ENCODE measurements at regions not wholly inside any gene's neighbourhood (a gene's known extent, or its start where the extent isn't known, plus 50 kb on each side); places are given as distances from the start of the nearest gene placed in this dataset.

DNA sequence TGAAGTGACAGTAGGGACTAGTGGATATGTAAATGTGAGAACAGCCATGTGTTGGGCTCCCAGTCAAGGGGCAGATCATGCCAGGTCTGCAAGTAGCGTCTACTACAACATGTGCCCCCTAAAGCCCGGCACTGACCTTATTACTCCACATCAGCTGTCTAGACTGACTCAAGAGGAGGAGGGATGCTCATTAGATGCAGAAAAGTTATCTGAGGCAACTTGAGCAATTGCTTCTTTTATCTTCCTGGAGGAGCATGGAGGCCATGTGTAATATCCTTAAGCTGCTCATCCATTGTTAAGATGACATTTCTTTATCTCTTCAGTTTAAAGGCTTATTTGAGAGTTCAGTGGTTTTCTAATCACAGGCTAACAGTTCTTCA, 404.7 kb upstream of the FLRT2 start:
- H3K4me3 ChIP-seq (ENCODE audit: low read depth, low read length): no peak overlapping the region
- TF ChIP-seq, protein P1, sequence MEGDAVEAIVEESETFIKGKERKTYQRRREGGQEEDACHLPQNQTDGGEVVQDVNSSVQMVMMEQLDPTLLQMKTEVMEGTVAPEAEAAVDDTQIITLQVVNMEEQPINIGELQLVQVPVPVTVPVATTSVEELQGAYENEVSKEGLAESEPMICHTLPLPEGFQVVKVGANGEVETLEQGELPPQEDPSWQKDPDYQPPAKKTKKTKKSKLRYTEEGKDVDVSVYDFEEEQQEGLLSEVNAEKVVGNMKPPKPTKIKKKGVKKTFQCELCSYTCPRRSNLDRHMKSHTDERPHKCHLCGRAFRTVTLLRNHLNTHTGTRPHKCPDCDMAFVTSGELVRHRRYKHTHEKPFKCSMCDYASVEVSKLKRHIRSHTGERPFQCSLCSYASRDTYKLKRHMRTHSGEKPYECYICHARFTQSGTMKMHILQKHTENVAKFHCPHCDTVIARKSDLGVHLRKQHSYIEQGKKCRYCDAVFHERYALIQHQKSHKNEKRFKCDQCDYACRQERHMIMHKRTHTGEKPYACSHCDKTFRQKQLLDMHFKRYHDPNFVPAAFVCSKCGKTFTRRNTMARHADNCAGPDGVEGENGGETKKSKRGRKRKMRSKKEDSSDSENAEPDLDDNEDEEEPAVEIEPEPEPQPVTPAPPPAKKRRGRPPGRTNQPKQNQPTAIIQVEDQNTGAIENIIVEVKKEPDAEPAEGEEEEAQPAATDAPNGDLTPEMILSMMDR (IDR thresholded peaks at IDR 0.05; ENCODE audit: insufficient read depth in 1 of 2, low read depth in 1 of 2, low read length in 1 of 2, severe bottlenecking in 1 of 2, unreplicated experiment in 1 of 2): no peak
- ChIA-PET CTCF (no interaction called here), POLR2A (no interaction called here)
- intact Hi-C loops (cut with micrococcal nuclease; ENCODE audit: unreplicated experiment): no loop called here
- Mint-ChIP-seq H3K27me3 (ENCODE audit: insufficient read depth, unreplicated experiment) (no peaks in the 10 kb centered on the region), H3K36me3 (ENCODE audit: insufficient read depth, unreplicated experiment) (no peaks in the 10 kb centered on the region), H3K27ac (ENCODE audit: unreplicated experiment) (no peak overlapping the region), H3K4me1 (ENCODE audit: low read depth, unreplicated experiment) (peaks cover 6% of the 10 kb centered on the region), H3K9me3 (ENCODE audit: unreplicated experiment) (no peaks in the 10 kb centered on the region), H3K4me3 (ENCODE audit: unreplicated experiment) (no peak overlapping the region)
- no peaks in the 10 kb centered on the region for H3K36me3 ChIP-seq (ENCODE audit: control insufficient read depth, insufficient read depth, low read length)
- DNase-seq: no peak
- no peaks in the 10 kb centered on the region for H3K27me3 ChIP-seq (replicated peaks; ENCODE audit: control insufficient read depth, insufficient read depth, low read length)
- H3K4me1 ChIP-seq: peaks cover 9% of the 10 kb centered on the region; the same call in 1 of the 2 replicates
- no TSS peak for BruUV-seq (replicated peaks)
- H3K9me3 ChIP-seq: no peaks in the 10 kb centered on the region

DNA sequence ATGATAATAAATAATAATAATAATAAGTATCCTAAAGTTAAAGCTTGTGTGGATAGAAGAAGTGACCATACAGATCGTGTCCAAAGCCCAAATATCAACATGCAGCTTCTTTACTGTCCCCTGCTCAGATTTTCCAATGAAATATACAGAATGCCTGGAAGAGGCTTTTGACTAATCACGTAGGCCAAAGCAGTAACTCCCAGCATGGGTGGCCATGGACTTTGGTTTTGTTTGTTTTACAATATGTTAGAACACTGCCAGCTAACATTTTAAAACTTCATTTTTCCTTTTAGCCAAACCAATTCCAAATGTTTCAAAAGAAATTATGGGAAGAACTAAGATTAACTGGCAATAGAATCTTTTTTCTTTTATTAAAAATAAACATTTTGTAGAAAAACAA, 400.0 kb upstream of the FLRT2 start:
- H3K36me3 ChIP-seq (ENCODE audit: control insufficient read depth, insufficient read depth, low read length): no peaks in the 10 kb centered on the region
- no peaks in the 10 kb centered on the region for H3K9me3 ChIP-seq
- Mint-ChIP-seq H3K9me3 (ENCODE audit: unreplicated experiment) (no peaks in the 10 kb centered on the region), H3K27me3 (ENCODE audit: insufficient read depth, unreplicated experiment) (no peaks in the 10 kb centered on the region), H3K4me1 (ENCODE audit: low read depth, unreplicated experiment) (peaks cover 5% of the 10 kb centered on the region), H3K27ac (ENCODE audit: unreplicated experiment) (no peak overlapping the region), H3K4me3 (ENCODE audit: unreplicated experiment) (no peak overlapping the region), H3K36me3 (ENCODE audit: insufficient read depth, unreplicated experiment) (no peaks in the 10 kb centered on the region)
- no peak overlapping the region for H3K4me3 ChIP-seq (ENCODE audit: low read depth, low read length)
- TF ChIP-seq, protein P1 (IDR thresholded peaks at IDR 0.05; ENCODE audit: insufficient read depth in 1 of 2, low read depth in 1 of 2, low read length in 1 of 2, severe bottlenecking in 1 of 2, unreplicated experiment in 1 of 2): no peak
- no peaks in the 10 kb centered on the region for H3K4me1 ChIP-seq
- DNase-seq: no peak
- POLR2A ChIA-PET: no interaction called here
- no peaks in the 10 kb centered on the region for H3K27me3 ChIP-seq (replicated peaks; ENCODE audit: control insufficient read depth, insufficient read depth, low read length)
- intact Hi-C loops (cut with micrococcal nuclease; ENCODE audit: unreplicated experiment): no loop called here
- no TSS peak for BruUV-seq (replicated peaks)
- CTCF ChIA-PET: no interaction called here

DNA sequence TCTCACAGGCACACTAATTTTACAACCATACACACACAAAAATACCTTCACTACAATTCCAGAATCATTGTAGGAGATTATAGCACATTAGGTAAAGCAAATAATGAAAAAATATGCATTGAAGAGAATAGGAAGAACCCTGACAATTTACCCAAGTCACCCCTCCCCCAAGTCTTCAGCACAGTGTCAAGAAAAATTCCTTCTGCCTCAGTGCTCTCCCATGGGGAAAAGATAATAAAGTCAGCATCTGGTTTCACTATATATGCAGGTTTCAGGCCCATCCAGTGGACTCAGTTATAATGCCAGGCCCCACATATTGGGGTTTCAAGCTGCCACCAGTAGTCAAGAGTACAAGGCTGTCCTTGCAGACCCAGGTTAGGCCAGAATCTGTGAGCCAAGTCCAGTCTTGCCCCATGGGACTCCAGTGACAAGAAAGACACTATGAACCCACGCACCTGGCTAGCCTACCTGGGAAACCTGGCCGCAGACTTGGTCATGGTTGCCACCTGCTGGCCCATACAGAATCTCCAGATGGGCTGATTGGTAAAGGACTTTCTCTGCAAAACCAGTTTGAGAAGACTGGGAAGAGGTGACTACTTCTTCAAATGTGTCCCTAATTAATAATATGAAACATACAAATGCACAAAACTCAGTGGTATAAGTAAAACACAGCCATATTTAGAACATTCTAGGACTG, 398.6 kb upstream of the FLRT2 start:
- Histone ChIP-seq H3K4me3 (ENCODE audit: low read depth, low read length) (no peak overlapping the region), H3K9me3 (no peaks in the 10 kb centered on the region), H3K36me3 (ENCODE audit: control insufficient read depth, insufficient read depth, low read length) (no peaks in the 10 kb centered on the region), H3K27me3 (replicated peaks; ENCODE audit: control insufficient read depth, insufficient read depth, low read length) (no peaks in the 10 kb centered on the region), H3K4me1 (no peaks in the 10 kb centered on the region)
- peak; percentile 43 to 46 for DNase-seq
- intact Hi-C loops (cut with micrococcal nuclease; ENCODE audit: unreplicated experiment): no loop called here
- no peaks in the 10 kb centered on the region for H3K9me3 Mint-ChIP-seq (ENCODE audit: unreplicated experiment)
- POLR2A ChIA-PET: no interaction called here
- BruUV-seq (replicated peaks): no TSS peak
- no peaks in the 10 kb centered on the region for H3K27me3 Mint-ChIP-seq (ENCODE audit: insufficient read depth, unreplicated experiment)
- H3K27ac Mint-ChIP-seq (ENCODE audit: unreplicated experiment): no peak overlapping the region
- H3K36me3 Mint-ChIP-seq (ENCODE audit: insufficient read depth, unreplicated experiment): no peaks in the 10 kb centered on the region
- CTCF ChIA-PET: no interaction called here
- TF ChIP-seq, protein P1 (IDR thresholded peaks at IDR 0.05; ENCODE audit: insufficient read depth in 1 of 2, low read depth in 1 of 2, low read length in 1 of 2, severe bottlenecking in 1 of 2, unreplicated experiment in 1 of 2): peak in 1 of 2 experiments; percentile 43
- H3K4me1 Mint-ChIP-seq (ENCODE audit: low read depth, unreplicated experiment): peaks cover 5% of the 10 kb centered on the region
- H3K4me3 Mint-ChIP-seq (ENCODE audit: unreplicated experiment): no peak overlapping the region

All from Caco-2 (cell line).